ENCODE measurements at regions not wholly inside any gene's neighbourhood (a gene's known extent, or its start where the extent isn't known, plus 50 kb on each side); places are given as distances from the start of the nearest gene placed in this dataset.
"Not testable (repeated sequence)": the region's sequence is repeated elsewhere in the genome, so short reads cannot be mapped to it uniquely, and the experiment has no call there.

DNA sequence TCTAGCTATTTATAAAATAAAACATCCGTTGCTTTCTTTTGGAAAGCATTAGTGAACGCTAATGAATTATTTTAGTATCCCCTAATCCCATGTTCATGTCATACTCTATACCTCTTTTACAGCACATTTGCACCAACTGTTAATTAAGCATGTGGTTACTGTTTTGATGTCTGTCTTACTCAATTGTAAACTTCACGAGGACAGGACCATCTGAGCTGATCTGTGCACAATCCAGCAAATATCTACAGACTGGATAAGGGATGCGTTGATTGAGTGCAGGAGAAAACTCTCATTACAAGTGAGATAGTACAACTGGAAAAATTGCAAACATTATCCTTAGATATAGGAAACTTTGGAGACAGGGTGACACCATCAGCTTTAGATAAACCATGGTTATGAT lies 201.1 kb downstream of the PCDH20 start:
- no peak for DNase-seq

DNA sequence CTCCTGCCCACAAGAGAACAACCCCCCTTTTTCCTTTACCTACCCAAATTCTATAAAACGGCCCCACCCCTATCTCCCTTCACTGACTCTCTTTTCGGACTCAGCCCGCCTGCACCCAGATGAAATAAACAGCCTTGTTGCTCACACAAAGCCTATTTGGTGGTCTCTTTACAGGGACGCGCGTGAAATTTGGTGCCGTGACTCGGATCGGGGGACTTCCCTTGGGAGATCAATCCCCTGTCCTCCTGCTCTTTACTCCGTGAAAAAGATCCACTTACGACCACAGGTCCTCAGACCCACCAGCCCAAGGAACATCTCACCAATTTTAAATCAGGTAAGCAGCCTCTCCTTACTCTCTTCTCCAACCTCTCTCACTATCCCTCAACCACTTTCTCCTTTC lies 209.8 kb downstream of the PCDH20 start:
- not testable (repeated sequence) for DNase-seq

GRCh38 chr13:61204025-61204424 lies 211.6 kb downstream of the PCDH20 start:
- DNase-seq: no peak

- DNase-seq: no peak
These were observed 213.6 kb downstream of the PCDH20 start for GRCh38 chr13:61202042-61202441.

DNA sequence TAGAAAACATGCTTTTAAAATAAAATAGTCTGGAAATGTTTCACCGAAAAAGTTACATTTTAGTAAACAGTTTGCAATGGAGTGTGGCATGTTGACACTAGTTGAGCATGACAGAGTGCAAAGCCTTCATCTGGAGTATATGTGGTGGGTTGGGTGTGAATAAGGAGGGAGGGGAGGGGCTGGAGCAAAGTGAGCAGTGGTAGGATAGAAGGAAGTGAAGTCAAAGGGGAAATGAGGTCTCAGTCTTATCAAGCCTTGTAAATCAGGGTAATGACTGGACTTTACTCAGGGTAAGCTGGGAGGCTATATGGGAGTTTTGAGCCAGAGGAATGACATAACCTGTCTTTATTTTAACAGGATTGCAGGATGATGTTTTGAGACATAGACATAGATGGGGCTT lies 222.8 kb downstream of the PCDH20 start:
- no peak for DNase-seq

GRCh38 chr13:61188057-61188456 lies 227.6 kb downstream of the PCDH20 start:
- no peak for DNase-seq

GRCh38 chr13:61187471-61187870 lies 228.2 kb downstream of the PCDH20 start:
- no peak for DNase-seq

DNA sequence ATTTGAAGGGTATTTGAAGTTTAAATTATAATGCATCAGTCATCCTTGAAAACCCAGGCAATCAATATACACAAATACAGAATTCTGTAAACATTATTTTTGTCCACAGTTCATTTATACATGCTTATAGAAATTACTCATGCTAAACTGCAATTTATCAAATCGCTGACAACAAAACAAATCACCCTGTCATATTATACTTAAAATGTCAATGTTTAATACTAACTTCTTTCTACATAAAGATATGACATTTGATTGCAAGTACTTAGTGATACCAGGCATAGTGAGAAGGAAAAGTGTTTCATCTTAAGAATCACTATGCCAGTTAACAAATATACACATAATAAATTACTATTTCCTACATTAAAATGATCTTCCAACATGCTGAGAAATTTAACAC lies 232.0 kb downstream of the PCDH20 start:
- DNase-seq: no peak

GRCh38 chr13:61180234-61180633 lies 235.4 kb downstream of the PCDH20 start:
- DNase-seq: no peak

GRCh38 chr13:61179741-61180140 lies 235.9 kb downstream of the PCDH20 start:
- no peak for DNase-seq

DNA sequence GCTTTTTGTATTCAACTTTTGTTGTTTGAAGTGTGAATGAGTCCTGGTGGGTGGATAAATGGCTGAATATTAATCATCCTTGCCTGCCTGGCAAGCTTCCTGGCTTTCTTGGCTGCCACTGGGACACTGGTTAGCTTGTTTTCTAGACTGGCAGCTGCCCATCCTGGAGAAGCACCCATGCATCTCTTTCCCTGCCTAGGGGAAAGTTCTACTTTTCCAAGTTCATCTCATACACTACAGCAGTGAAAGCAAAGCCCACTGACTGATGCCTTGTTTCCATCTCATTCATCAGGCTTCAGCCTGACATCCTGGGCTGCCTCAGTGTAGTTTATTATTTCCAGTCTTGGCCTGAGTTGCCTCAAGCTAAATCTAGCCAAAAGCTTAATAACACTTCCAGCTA lies 244.8 kb downstream of the PCDH20 start:
- no peak for DNase-seq

DNA sequence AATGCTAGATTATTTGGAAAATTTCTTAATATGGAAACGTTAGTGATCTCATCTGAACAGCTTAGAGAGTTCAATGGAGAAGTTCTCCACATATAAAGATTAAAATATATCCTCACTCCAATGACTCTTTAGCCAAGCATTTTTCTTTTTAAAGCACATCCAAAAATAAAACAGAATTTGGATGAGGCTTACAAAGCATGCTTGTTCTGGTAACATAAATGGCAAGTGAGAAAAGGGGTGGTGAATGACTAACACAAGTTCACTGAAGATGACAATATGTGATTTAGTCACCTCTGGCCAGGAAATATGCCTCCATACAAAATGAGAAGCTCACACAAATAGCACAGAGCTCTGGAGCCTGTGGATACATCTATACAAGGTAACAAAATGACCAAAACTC lies 253.0 kb downstream of the PCDH20 start:
- no peak for DNase-seq

DNA sequence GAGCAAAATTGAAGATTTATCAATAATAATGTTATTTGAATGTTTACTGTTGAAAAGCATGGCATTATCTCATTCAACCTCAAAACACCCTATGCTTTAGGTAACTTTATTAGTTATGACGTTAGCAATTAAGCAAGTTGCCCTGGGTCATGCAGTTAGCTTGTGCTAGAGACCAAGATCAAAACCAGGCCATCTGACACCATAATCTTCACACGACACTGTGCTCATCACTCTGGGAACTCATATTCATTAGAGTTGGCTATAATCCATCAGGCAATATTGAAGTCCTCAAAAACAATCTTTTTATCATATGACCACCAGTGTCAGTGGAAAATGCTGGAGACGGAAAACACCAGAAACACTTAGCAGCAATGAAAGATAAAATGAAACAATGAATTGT lies 253.5 kb downstream of the PCDH20 start:
- DNase-seq: no peak

GRCh38 chr13:61156753-61157152 lies 258.9 kb downstream of the PCDH20 start:
- no peak for DNase-seq

DNA sequence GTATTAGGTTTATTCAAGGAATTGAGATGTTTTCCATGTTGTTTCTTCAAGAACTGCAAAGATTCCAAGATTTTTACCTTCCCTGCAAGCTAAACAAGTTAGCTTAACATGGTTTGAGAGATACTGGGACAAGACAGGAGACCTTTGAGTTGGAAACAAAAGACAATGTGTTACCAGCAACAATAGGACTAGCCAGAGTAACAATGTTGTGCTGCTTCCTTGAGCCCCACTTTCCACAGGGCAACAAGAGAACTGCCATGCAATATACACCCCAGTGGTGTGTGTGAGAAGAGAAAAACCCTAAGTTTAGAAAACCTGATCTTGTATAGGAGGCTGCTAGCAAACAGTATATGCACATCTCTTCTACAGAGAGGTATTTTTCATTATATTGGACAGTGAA lies 264.6 kb downstream of the PCDH20 start:
- DNase-seq: no peak

DNA sequence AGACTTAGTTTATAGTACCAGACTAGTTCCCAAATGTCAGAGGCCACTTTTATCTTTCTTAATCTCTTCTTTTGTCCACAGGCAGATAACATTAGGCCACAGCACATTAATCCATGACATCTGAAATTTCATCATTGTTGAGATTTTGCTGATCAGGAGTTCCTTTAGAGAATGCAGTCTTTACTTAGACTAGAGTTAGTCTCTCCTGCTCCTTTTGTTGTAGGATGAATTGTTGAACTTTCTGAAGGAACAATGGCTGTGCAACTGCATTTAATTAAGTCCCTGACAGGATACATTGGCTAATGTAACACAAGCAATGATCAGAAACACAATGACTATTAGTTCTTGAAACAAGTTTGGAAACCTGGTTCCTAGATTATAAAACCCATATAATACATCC lies 266.3 kb downstream of the PCDH20 start:
- DNase-seq: no peak

- no peak for DNase-seq
These were observed 266.8 kb downstream of the PCDH20 start for GRCh38 chr13:61148691-61149315.

- no peak for DNase-seq
These were observed 267.4 kb downstream of the PCDH20 start for GRCh38 chr13:61148211-61148610.

- no peak for DNase-seq
These were observed 269.1 kb downstream of the PCDH20 start for GRCh38 chr13:61146571-61146970.

- DNase-seq: no peak
These were observed 269.5 kb downstream of the PCDH20 start for GRCh38 chr13:61146158-61146557.

DNA sequence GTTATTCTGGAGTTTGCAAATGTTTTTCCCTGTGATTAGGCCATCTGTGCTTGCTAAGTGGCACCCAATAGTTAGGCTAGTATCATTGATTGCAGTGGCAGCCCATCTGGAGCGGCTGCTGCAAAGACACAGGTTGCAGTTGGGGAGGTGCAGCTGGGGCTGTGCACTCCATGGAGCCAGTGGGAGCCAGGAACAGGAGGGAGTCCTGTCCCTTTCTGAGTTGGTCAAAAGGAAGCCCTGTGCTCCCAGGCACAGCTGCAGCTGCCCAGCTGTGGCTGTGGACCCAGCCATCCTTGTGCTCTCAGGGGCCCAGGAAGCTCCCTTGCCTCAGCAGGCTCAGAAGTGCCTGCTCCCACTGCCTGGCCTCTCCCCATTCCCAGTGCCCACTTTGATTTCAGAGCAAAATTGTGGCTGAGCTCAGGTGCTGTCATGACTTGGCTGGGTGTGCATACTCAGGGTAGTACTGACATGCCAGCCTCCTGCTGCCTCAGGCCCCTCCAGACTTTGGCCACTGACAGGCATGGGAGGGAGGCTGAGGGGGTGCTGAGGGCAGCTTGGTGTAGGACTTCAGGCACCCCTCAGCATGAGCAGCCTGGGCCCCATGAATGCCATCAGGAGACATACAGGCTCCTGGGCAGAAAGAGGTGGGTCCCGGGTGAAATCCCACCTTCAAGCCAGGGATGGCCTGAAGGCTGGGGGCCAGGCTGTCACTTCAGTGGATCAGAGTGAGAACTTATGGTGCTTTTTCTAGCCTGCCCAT lies 270.6 kb downstream of the PCDH20 start:
- DNase-seq: no peak

DNA sequence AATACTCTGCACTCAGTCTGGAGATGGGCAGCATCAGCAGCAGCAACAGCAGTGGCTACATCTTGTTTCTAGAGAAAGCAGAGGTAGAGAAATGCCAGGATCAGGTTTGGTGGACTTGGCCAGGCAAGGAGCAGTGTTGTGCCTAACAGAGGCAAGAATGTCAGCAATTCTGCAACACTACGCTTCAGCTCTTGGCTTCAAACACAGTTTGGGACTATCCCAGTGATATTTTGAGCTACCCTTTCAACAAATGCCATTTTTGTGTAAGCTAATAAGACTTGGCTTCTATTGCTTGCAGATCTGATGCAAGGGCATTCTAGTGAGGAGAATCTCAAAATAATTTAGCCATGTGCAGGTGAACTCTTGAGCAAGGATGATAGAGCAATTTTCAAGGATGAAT lies 271.3 kb downstream of the PCDH20 start:
- no peak for DNase-seq

GRCh38 chr13:61142506-61142905 lies 273.1 kb downstream of the PCDH20 start:
- no peak for DNase-seq

DNA sequence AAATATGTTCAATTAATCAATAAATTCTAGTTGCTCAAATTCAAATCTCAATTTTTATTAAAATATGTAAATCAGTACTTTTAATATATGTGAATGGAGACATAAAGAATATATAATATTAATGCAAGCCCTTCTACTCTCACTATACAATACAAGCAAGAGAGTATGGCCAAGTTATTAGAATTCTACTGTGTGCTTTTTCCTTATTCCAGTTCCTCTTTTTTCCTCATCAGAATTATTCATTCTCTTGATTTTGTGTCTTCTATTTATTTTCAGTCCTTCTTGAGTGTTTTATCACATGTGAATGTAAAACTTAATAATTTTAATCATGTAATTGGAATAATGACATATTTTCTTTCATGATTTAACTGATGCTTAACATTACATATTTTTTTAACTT lies 276.8 kb downstream of the PCDH20 start:
- DNase-seq: no peak

DNA sequence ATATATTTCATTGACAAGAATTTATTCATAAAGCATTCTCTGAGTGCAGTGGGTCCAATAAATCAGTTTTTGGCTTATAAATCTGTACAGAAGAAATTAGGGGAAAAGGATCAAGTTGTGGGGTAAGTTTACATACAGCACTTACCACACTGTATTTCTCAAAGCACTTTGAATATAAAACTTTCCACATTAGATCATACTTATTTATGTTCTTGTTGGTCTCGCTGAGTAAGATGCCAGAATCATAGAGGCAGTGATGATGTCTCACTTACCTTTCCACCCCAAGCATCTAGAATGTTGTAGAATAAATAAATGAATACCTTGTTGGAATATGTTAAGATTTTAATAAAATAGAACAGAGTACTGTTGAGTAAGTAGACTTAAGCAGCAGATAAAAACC lies 279.1 kb downstream of the PCDH20 start:
- no peak for DNase-seq
